GM18909 (cell line): ENCODE measurements at regions not wholly inside any gene's neighbourhood (a gene's known extent, or its start where the extent isn't known, plus 50 kb on each side); places are given as distances from the start of the nearest gene placed in this dataset.

Experiments used
- ATAC-seq: cut with Tn5 transposase; IDR thresholded peaks from one replicate; pipeline ENCODE4 v1.9.1; 2021; ENCODE audit warnings: mild to moderate bottlenecking; ENCODE audit not compliant: unreplicated experiment, poor library complexity

GRCh38 chr9:115169003-115169402 lies 51.0 kb upstream of the TNC start:
- no peak for ATAC-seq

DNA sequence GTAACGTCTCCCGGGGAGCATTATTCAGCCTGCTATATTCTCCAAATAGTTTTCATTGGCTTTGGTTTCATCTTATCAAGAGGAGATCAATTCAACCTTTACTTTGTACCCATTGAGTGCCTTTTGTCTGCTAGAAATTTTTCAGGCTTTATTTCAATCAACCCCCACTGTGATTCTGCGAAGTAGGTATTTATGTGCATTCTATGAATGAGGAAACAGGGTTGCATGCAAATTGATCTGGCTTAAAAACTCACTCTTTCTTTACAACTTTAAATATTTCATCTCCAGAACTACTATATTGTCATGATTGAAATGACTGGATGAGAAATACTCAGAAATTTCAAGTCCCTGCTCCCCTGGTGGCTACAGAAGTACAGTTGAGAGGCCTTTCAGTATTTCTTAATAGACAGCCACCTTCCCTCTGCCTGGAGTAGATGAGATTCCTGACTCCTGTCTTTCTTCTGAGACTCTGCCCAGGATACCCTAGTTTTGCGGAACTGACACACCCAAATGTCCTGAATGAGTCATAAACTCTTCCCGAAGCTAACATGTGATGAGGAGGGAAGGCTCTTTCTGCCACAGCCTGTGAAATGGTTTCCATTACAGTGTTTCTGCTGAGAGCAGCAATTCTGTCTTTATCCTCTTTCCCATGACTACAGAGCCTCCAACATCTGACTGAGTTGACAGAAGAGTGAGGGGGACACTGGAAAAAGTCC lies 52.6 kb upstream of the TNC start:
- no peak for ATAC-seq

- no peak for ATAC-seq
Observed at GRCh38 chr9:115171921-115172388, 54.0 kb upstream of the TNC start.

DNA sequence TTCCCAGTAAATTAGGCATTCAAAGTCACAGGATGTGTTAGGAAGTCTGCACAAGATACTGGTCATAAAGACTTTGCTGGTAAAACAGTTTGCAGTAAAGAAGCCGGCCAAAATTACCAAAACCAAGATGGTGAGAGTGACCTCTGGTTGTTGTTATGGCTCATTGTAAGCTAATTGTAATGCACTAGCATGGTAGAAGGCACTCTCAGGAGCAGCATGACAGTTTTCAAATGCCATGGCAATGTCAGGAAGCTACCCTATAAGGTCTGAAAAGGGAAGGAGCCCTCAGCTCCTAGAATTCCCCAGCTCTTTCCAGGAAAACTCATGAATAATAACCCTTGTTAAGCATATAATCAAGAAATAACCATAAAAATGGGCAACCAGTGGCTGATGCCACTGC lies 64.3 kb upstream of the TNC start:
- ATAC-seq: no peak

DNA sequence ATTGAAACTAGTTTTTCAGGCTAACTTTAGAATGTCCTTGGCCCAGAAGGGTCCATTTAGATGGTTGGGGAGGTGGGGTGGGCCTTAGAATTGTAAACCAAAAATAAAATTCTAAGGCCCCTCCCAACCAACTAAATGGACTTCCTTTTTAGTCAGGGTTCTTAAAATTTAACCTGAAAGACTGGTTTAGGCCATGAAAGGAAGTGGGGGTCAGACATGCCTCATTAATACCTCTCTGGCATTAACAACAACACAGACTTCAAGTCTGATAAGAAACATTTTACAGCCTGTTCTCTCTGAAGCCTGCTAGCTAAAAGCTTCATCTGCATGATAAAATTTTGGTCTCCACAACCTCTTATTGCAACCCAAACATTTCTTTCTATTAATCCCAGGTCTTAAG lies 65.5 kb upstream of the TNC start:
- ATAC-seq: no peak

GRCh38 chr9:115189686-115190085 lies 71.7 kb upstream of the TNC start:
- no peak for ATAC-seq

- ATAC-seq: peak; percentile 63
Observed at GRCh38 chr9:115191667-115192066, 73.7 kb upstream of the TNC start.

DNA sequence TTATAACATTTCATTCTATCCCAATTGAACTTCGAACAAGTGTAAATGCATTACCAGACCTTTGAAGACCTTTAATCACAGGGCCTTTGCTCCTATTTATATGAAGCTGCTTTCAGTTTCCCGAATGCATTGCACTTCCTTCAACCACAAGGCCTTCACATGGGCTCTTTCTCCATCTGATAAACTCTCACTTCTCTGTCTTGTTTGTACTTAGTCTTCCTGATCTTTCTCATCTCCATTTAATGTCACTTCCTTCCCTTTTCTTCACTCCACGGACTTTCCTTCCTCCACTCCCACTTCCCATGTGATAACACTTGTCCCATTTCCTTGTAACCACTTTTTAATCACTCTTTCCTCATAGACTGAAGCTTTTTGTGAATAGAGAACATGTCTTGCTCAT lies 74.3 kb upstream of the TNC start:
- no peak for ATAC-seq

DNA sequence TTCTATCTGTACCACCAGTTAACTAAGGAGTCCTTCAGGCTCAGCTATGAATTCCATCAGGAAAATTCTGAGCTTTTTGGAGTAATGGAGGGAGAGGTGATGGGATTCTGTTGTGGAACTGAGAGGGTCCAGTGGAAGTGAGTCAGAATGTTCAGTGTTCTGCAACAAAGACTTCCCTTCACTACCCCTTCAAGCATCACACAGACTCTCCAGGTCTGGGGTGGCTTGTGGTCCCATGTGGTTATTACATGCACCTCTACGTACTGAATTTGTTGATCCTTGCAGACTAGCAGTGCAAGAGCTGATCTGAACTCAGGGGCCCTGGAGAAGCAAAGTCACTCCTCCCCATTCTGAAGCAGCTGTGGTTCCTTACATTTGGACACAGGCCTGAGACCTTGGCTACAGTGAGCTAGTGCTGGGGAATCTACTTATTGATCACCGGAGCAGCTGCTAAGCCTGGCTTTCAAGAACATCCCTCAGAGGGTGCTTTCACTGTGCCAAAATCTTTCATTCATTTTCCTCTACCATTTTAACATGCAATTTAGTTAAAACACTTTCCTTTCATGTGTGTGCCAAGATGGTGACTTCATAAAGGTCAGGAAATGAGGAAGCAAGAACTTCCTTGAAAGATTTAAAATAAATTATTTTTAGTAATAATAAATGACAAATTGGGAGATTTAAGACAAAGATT lies 75.0 kb upstream of the TNC start:
- peak; percentile 60 for ATAC-seq

DNA sequence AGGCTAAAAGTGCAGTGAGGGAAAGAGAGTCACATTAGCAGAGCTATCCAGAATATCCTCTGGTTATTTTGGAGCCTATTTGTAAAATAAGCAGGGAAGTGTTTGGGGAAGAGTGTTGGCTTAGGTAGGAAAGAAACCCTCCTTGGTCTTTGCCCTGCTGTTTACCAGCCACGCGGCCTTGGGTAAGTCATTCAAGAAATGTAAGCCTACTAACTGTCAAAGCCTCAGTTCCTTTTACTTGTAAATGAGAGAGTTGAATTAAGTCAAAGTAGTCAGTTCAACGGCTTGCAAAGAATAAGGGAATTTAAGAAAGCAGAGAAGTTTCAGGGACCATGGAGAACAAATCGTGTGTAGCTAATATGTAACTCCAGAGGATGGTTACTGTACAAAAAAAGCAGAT lies 75.8 kb upstream of the TNC start:
- no peak for ATAC-seq

DNA sequence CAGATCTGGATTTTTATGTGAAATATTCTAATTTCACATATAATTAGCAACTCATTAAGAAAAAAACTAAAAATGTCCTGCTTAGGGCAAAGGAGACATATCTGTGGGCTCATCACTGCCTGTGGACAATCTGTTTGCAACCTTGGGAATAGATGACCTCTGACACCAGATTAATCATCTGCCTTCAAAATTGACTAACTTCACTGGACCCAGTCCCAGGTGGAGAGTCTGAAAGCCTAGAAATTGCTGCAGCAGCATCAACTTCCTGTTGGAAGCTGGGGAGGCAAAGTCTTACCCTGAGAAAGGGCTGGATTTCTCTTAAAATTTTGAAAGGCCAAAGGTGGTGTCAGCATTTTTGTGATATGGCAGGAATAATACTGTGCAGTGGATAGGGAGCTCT lies 76.3 kb upstream of the TNC start:
- ATAC-seq: no peak

GRCh38 chr9:115195912-115196311 lies 78.0 kb upstream of the TNC start:
- no peak for ATAC-seq

GRCh38 chr9:115196919-115197318 lies 79.0 kb upstream of the TNC start:
- ATAC-seq: no peak

- ATAC-seq: no peak
Observed at GRCh38 chr9:115198001-115198400, 80.0 kb upstream of the TNC start.

DNA sequence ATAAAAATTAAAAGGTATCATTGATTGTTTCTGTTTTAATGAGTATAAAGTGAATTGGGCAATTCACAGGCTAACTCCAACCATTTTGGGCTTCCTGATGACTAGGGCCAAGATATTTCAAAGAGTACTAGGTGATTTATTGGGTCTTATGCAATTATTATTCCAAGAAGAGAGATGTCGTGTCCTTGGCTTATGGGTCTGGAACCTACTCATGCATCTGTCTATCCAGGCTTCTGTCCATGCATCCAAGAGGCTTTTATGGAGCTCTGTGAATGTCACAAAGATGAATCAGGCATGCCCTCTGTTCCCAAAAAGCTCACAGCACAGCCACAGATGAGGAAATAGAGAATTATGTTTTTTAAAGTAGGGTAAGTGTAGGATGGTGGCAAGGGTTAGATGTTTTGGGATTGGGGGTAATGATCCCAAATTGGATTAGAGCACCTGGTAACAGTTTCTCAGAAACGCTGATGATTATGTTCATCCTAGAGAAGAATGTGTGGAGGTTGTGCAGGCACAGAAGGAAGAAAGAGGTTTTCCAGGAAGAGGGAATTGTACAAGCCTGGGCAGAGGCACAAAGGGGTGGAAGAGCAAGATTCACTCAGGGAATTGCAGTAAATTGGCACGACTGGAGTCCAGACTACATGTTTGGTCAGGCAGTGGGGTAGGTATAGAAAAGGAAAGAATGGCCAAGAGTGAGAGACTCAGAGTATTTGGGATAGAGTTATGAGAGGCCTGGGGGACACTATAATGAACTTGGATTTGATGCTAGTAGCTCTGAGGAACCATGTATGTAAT lies 83.0 kb upstream of the TNC start:
- ATAC-seq: no peak

GRCh38 chr9:115202181-115202580 lies 84.2 kb upstream of the TNC start:
- no peak for ATAC-seq

- ATAC-seq: no peak
Observed at GRCh38 chr9:115202960-115203751, 85.2 kb upstream of the TNC start.

DNA sequence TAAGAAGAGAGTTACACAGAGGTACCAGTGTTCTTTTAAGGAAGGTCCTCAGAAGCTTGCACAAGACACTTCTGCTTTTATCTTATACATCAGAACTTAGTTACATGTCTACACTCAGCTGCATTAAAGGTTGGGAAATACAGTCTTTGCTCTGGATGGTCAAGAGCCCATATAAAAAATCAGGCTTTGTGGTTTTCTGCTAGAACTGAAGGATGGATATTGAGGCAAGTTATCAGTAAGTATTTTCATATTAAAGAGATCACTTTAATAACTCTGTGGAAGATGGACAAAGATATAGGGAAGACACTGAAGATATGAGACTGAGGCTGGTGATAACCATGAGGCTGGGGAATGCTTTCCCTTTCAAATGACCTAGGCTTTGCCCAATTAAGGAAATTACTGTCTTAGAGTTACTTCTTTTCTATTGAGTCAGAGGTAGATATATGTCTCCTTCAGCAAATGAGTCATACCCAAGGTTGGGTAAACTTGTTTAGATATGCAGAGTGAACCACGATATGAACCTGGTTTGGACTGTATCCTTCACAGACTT lies 87.0 kb upstream of the TNC start:
- peak; percentile 42 for ATAC-seq

DNA sequence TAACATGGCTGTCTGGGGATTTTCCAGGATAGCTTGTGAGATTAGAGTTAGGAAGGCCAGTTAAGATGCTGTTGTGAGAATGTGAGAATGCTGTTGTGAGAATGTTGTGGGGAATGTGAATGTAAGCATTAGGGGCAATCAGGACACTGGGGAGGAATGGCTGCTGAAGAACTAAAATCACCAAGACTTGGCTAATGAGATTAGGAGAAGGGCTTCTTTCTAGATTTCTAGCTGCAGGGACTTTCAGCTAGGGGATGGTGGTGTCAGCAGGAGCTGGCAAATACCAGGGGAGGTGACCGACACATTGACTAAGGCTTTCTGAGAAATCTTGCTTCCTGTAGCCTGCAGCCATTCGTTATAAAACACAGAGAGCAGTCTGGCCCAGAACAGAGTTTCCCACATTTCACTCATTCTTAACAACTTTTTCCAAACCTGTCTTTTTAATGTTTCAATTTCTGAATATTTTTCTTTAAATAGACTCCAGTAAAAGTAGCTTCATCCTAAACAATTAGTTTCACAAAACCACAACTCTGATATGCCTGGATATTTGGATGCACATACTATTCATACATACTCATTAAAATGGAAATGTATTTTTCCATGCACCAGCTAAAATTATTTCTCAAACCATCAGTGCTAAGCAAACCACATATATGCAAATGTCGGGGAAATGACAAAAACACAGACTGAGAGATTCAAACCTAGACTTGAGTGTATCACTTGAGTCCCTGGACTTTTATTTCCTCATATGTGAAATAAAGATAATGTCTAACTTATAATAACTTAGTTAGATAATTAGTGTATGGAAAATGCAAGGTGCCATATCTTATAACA lies 89.3 kb upstream of the TNC start:
- ATAC-seq: peak; percentile 47
